HUES48 (cell line): ENCODE measurements at regions not wholly inside any gene's neighbourhood (a gene's known extent, or its start where the extent isn't known, plus 50 kb on each side); places are given as distances from the start of the nearest gene placed in this dataset.

Source experiments
- H3K27ac ChIP-seq: one replicate; pipeline ENCODE4 v1.7.0; 2013; ENCODE audit warnings: low read depth, low read length, inconsistent platforms
- H3K27me3 ChIP-seq: 2 replicates; pipeline ENCODE4 v1.6.1; 2013; ENCODE audit warnings: mild to moderate bottlenecking, low read length; ENCODE audit not compliant: control insufficient read depth, insufficient read depth
- H3K36me3 ChIP-seq: 2 replicates; pipeline ENCODE4 v1.6.1; 2013; ENCODE audit warnings: low read length; ENCODE audit not compliant: control insufficient read depth, insufficient read depth
- H3K4me1 ChIP-seq: 2 replicates; pipeline ENCODE4 v1.6.1; 2013; ENCODE audit warnings: mild to moderate bottlenecking, low read length; ENCODE audit not compliant: control insufficient read depth, insufficient read depth
- H3K4me3 ChIP-seq: 2 replicates; pipeline ENCODE4 v1.5.1; 2013; ENCODE audit warnings: mild to moderate bottlenecking, low read depth, low read length
- H3K9ac ChIP-seq: 2 replicates; pipeline ENCODE4 v1.6.1; 2013; ENCODE audit warnings: mild to moderate bottlenecking, low read depth, low read length, moderate library complexity
- H3K9me3 ChIP-seq: 2 replicates; pipeline ENCODE4 v1.6.1; 2013; ENCODE audit warnings: low read length; ENCODE audit not compliant: control insufficient read depth, insufficient read depth

GRCh38 chr3:148360051-148360450, 337.7 kb upstream of the AGTR1 start:
- H3K36me3 ChIP-seq = no peaks in the 10 kb centered on the region
- no peaks in the 10 kb centered on the region for H3K9me3 ChIP-seq
- no peak overlapping the region for H3K4me3 ChIP-seq
- H3K9ac ChIP-seq = no peak overlapping the region
- H3K27me3 ChIP-seq = no peaks in the 10 kb centered on the region
- no peaks in the 10 kb centered on the region for H3K4me1 ChIP-seq
- H3K27ac ChIP-seq = no peak overlapping the region

GRCh38 chr3:148366743-148367410, 330.8 kb upstream of the AGTR1 start:
- no peaks in the 10 kb centered on the region for H3K27me3 ChIP-seq
- no peak overlapping the region for H3K4me3 ChIP-seq
- no peaks in the 10 kb centered on the region for H3K9me3 ChIP-seq
- H3K4me1 ChIP-seq = no peaks in the 10 kb centered on the region
- H3K27ac ChIP-seq = no peak overlapping the region
- H3K9ac ChIP-seq = no peak overlapping the region
- H3K36me3 ChIP-seq = no peaks in the 10 kb centered on the region

- Histone ChIP-seq H3K9ac (no peak overlapping the region), H3K4me1 (no peaks in the 10 kb centered on the region), H3K27me3 (no peaks in the 10 kb centered on the region), H3K36me3 (no peaks in the 10 kb centered on the region), H3K4me3 (no peak overlapping the region), H3K9me3 (no peaks in the 10 kb centered on the region), H3K27ac (no peak overlapping the region)
These were observed 329.9 kb upstream of the AGTR1 start for GRCh38 chr3:148367756-148368155.

- H3K4me3 ChIP-seq = no peak overlapping the region
- H3K9me3 ChIP-seq = no peaks in the 10 kb centered on the region
- no peaks in the 10 kb centered on the region for H3K27me3 ChIP-seq
- no peak overlapping the region for H3K9ac ChIP-seq
- no peaks in the 10 kb centered on the region for H3K36me3 ChIP-seq
- H3K27ac ChIP-seq = no peak overlapping the region
- H3K4me1 ChIP-seq = no peaks in the 10 kb centered on the region
These were observed 328.3 kb upstream of the AGTR1 start for GRCh38 chr3:148369381-148369780.

GRCh38 chr3:148372206-148372875, 325.4 kb upstream of the AGTR1 start:
- Histone ChIP-seq H3K9ac (no peak overlapping the region), H3K27me3 (no peaks in the 10 kb centered on the region), H3K9me3 (no peaks in the 10 kb centered on the region), H3K4me1 (no peaks in the 10 kb centered on the region), H3K4me3 (no peak overlapping the region), H3K27ac (no peak overlapping the region), H3K36me3 (no peaks in the 10 kb centered on the region)

- Histone ChIP-seq H3K4me1 (no peaks in the 10 kb centered on the region), H3K9ac (no peak overlapping the region), H3K4me3 (no peak overlapping the region), H3K27me3 (no peaks in the 10 kb centered on the region), H3K36me3 (no peaks in the 10 kb centered on the region), H3K9me3 (no peaks in the 10 kb centered on the region), H3K27ac (no peak overlapping the region)
These were observed 323.7 kb upstream of the AGTR1 start for GRCh38 chr3:148373961-148374360.

- Histone ChIP-seq H3K9me3 (no peaks in the 10 kb centered on the region), H3K27me3 (no peaks in the 10 kb centered on the region), H3K4me1 (no peaks in the 10 kb centered on the region), H3K9ac (no peak overlapping the region), H3K4me3 (no peak overlapping the region), H3K27ac (no peak overlapping the region), H3K36me3 (no peaks in the 10 kb centered on the region)
These were observed 317.8 kb upstream of the AGTR1 start for GRCh38 chr3:148379763-148380382.

GRCh38 chr3:148381051-148381450, 316.7 kb upstream of the AGTR1 start:
- Histone ChIP-seq H3K27me3 (no peaks in the 10 kb centered on the region), H3K9me3 (no peaks in the 10 kb centered on the region), H3K36me3 (no peaks in the 10 kb centered on the region), H3K9ac (no peak overlapping the region), H3K4me3 (no peak overlapping the region), H3K27ac (no peak overlapping the region), H3K4me1 (no peaks in the 10 kb centered on the region)

GRCh38 chr3:148389916-148390315, 307.8 kb upstream of the AGTR1 start:
- H3K4me3 ChIP-seq = no peak overlapping the region

GRCh38 chr3:148395821-148396220, 301.9 kb upstream of the AGTR1 start:
- no peaks in the 10 kb centered on the region for H3K9me3 ChIP-seq
- no peaks in the 10 kb centered on the region for H3K4me1 ChIP-seq
- no peak overlapping the region for H3K9ac ChIP-seq
- H3K27me3 ChIP-seq = no peaks in the 10 kb centered on the region
- H3K27ac ChIP-seq = no peak overlapping the region
- no peak overlapping the region for H3K4me3 ChIP-seq
- H3K36me3 ChIP-seq = no peaks in the 10 kb centered on the region

More at GRCh38 chr3:148389916-148390315, 307.8 kb upstream of the AGTR1 start:
- Histone ChIP-seq H3K9me3 (no peaks in the 10 kb centered on the region), H3K27me3 (no peaks in the 10 kb centered on the region), H3K9ac (no peak overlapping the region), H3K36me3 (no peaks in the 10 kb centered on the region), H3K27ac (no peak overlapping the region), H3K4me1 (no peaks in the 10 kb centered on the region)

GRCh38 chr3:148400754-148401153, 296.9 kb upstream of the AGTR1 start:
- no peaks in the 10 kb centered on the region for H3K36me3 ChIP-seq

More at GRCh38 chr3:148400754-148401153, 296.9 kb upstream of the AGTR1 start:
- no peaks in the 10 kb centered on the region for H3K9me3 ChIP-seq
- no peak overlapping the region for H3K9ac ChIP-seq
- H3K4me3 ChIP-seq = no peak overlapping the region
- no peaks in the 10 kb centered on the region for H3K4me1 ChIP-seq
- no peaks in the 10 kb centered on the region for H3K27me3 ChIP-seq
- no peak overlapping the region for H3K27ac ChIP-seq
